ENCODE measurements at regions not wholly inside any gene's neighbourhood (a gene's known extent, or its start where the extent isn't known, plus 50 kb on each side); places are given as distances from the start of the nearest gene placed in this dataset.
"Not testable (repeated sequence)": the region's sequence is repeated elsewhere in the genome, so short reads cannot be mapped to it uniquely, and the experiment has no call there.

DNA sequence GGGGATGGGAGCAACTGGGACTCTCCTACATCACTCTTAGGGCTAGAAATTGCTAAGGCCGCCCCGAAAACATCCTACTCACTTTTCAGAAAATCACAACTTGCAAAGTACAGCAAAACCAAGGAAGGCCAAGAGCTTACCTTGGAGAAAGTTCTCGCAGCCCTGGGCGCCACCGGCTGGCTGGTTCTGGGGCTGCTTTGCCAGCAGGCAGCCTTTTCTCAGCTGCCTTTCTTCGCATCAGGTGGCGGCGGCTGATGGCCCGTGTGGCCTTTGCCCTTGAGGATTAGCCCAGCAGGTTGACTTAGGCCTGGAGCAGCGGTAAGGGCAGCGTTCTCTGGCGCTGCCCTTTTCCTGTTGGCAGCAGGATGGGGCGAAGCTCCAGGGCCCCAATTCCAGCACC lies 77.3 kb upstream of the THOC3 start:
- not testable (repeated sequence) for DNase-seq (ENCODE audit: low read depth); H3K4me3 ChIP-seq (ENCODE audit: low read depth, low read length)

DNA sequence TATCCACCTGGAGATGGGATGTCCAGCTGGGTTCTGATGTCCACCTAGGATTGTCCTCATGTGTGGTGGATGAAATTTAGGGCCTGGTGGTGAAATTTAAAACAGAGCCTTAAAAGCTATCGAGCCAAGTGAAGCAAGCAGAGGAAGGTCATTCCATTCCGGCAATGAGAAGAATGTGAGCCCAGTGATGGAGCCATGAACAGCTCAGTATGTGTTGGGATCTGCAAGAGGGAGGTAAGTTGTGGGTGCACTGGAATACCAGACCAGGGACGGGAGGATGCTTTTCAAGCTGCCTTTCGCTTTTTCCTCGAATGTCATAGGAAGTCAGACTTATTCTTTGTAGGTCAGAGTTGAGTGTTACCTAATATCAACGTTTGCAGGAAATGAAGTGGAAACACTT lies 80.6 kb upstream of the THOC3 start:
- DNase-seq (ENCODE audit: low read depth); H3K4me3 ChIP-seq (ENCODE audit: low read depth, low read length): not testable (repeated sequence)

- not testable (repeated sequence) for H3K4me3 ChIP-seq (ENCODE audit: low read depth, low read length); DNase-seq (ENCODE audit: low read depth)
These were observed 92.6 kb upstream of the THOC3 start for GRCh38 chr5:176060472-176061268.

DNA sequence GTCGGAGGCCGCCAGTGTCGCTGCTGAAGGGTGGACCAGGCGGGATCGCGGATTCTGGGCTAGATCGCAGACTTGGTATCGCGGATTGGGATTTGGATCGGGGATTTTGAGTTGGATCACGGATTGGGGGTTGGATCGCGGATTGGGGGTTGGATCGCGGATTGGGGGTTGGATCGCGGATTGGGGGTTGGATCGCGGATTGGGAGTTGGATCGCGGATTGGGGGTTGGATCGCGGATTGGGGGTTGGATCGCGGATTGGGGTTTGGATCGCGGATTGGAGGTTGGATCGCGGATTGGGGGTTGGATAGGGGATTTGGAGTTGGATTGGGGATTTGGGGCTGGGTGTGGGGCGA lies 93.1 kb upstream of the THOC3 start:
- not testable (repeated sequence) for DNase-seq (ENCODE audit: low read depth); H3K4me3 ChIP-seq (ENCODE audit: low read depth, low read length)

DNA sequence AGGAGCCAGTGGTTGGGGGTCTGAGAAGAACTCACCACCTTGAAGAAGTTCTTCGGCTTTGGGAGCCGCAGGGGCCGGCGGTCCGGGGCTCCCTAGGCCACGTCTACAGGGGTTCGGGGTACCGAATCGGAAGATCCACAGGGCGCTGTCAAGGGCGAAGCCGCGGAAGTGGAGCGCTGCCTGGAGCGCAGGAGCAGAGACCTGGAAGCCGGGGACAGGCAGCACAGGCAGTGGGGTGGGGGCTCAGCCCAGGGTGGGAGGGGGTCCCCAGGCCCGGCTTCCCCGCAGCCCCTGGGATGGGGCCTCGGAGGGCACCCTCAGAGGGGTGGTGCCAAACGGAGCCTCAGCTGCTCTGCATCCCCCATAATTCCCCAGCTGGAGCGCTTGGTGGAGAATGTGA lies 93.5 kb upstream of the THOC3 start:
- not testable (repeated sequence) for H3K4me3 ChIP-seq (ENCODE audit: low read depth, low read length); DNase-seq (ENCODE audit: low read depth)

GRCh38 chr5:176066262-176066945 lies 98.3 kb upstream of the THOC3 start:
- not testable (repeated sequence) for H3K4me3 ChIP-seq (ENCODE audit: low read depth, low read length); DNase-seq (ENCODE audit: low read depth)

DNA sequence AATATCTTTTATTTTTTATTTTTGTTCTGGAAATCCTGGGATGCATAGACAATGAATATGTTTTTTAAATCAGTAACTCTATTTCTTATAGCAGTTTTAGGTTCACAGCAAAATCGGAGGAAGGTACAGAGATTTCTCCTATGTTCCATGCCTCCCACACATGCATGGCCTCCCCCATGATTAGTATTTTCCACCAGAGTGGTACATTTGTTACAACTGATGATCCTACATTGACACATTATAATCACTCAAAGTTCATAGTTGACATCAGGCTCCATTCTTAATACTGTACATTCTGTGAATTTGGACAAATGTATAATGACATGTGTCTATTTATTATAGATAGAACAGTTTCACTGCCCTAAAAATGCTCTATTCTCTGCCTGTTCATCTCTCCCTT lies 99.0 kb upstream of the THOC3 start:
- H3K4me3 ChIP-seq (ENCODE audit: low read depth, low read length); DNase-seq (ENCODE audit: low read depth): not testable (repeated sequence)

DNA sequence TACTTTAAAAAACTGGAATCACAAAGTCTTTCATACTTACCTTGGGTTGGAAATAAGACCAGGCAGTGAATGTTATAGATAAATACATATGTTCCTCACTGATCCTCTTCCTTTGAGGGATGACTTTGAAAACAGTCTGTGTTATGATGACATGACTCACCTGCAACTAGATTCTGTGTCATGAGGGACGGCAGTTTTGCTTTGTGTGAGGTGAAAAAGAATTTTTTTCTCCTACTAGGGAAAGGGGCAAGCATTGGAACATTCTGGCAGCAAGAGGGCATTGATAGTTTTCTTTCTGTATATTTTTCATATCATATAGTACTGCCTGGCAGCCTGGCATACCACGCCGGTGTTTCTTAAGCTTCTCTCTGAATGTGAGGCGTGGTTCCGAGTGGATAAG lies 99.8 kb upstream of the THOC3 start:
- not testable (repeated sequence) for H3K4me3 ChIP-seq (ENCODE audit: low read depth, low read length); DNase-seq (ENCODE audit: low read depth)

DNA sequence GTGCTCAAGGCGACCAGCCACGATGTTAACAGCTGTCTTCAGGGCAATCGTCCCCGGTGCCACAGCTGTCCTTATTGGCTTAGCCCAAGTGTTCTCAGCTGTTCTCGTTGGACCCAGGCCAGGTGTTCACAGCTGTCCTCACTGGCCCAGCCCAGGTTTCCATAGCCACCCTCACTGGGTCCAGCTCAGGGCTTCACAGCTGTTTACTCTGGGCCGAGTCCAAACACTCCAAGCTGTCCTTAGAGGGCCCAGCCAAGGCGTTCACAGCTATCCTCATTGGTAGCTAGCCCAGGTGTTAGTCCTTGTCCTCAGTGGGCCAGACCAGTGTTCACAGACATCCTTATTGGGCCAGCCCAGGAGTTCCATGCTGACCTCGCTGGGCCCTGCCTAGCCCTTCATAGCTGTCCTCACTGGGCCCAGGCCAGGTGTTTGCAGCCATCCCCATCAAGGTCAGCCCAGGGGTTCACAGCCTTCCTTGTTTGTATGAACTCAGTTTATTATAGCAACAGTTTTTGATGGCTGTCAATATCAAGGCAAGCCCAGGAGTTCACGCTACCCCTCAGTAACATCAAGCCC lies 106.0 kb upstream of the THOC3 start:
- not testable (repeated sequence) for H3K4me3 ChIP-seq (ENCODE audit: low read depth, low read length); DNase-seq (ENCODE audit: low read depth)

DNA sequence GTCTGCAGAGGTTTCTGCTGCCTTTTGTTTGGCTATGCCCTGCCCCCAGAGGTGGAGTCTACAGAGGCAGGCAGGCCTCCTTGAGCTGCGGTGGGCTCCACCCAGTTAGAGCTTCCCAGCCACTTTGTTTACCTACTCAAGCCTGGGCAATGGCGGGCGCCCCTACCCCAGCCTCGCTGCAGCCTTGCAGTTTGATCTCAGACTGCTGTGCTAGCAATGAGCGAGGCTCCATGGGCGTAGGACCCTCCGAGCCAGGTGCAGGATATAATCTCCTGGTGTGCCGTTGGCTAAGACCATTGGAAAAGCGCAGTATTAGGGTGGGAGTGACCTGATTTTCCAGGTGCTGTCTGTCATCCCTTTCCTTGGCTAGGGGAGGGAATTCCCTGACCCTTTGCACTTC lies 115.6 kb upstream of the THOC3 start:
- not testable (repeated sequence) for DNase-seq (ENCODE audit: low read depth)

DNA sequence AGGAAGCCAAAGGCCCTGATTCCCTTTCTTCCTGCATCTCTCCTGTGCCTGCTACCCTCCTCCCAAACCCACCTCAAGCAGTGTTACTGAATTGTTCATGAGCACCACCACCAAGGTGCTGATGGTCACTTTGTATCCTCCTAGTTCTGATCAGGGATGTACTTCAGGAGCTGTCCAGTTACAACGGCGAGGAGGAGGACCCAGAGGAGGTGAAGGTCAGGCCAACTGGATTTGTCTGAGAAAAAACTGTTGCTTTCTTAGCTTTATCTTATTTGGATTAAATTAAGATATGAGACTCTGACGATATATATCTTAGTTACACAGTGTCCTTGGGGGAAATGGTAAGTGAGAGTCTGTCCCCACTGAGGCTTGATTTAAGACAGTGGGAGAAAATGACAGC lies 135.0 kb upstream of the THOC3 start:
- not testable (repeated sequence) for H3K4me3 ChIP-seq (ENCODE audit: low read depth, low read length); DNase-seq (ENCODE audit: low read depth)

More for the DNA sequence above, 115.6 kb upstream of the THOC3 start:
- not testable (repeated sequence) for H3K4me3 ChIP-seq (ENCODE audit: low read depth, low read length)

DNA sequence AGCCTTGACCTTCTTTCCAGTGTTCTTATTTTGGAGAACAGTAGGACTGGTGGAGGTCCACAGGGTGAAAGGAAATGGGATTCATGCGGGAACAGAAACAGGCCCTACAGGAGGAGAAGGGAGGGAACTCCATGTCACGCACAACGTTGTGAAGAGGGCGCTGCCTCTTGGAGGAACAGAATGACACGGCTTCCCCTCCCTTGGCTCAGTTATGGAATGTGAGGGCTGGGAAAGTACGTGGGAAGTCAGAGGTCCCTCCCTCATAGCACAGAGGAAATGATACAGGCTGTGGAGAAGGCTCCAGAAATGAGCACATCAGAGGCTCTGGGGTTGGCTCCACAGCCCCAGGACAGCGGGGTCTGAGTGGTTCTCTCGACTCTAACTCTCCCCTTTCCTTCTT lies 125.3 kb upstream of the SIMC1 start:
- not testable (repeated sequence) for DNase-seq (ENCODE audit: low read depth); H3K4me3 ChIP-seq (ENCODE audit: low read depth, low read length)

GRCh38 chr5:176113673-176114335 lies 124.4 kb upstream of the SIMC1 start:
- not testable (repeated sequence) for DNase-seq (ENCODE audit: low read depth); H3K4me3 ChIP-seq (ENCODE audit: low read depth, low read length)

GRCh38 chr5:176114825-176115224 lies 123.4 kb upstream of the SIMC1 start:
- not testable (repeated sequence) for H3K4me3 ChIP-seq (ENCODE audit: low read depth, low read length); DNase-seq (ENCODE audit: low read depth)

DNA sequence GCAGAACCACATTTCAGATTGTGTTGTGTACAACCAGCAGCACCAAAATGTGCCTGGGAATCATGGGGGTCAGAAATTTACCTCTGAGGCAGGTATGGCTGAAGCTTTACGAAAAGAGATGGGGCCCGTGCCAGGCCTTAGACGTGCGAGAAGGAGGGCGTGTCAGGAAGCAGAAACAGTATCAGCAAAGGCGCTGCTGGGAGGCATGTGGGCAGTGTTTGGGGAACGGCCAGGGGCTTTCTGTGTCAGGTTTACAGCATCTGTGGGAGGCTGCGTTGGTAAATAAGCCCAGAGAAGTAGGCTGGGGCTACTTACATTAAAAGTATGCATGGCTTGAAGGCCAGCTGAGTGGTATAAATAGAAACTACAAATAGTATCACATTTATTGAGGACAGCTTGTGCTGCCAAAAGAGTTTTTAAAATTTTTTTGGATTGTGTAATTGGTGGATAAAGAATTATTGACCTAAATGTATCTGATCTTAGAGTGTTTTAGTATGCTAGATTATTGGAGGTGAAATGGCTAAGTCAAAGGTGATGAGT lies 120.5 kb upstream of the SIMC1 start:
- not testable (repeated sequence) for DNase-seq (ENCODE audit: low read depth); H3K4me3 ChIP-seq (ENCODE audit: low read depth, low read length)

DNA sequence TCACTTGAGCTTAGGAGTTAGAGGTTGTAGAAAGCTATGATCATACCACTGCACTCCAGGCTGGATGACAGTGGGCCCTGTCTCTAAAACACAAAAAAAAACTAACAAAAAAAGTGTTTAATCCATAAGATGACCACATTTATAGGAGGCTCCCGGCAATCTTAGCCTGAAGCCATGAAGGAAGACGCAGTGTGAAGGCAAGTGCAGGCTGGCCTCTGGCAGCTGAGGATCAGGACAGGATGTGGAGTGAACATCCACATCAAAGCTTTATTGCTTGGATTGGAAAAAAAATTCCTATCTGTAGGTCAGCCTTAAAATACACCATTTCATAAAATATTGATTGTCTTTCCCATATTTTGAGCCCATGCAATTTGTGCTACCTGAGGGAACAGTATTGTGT lies 115.9 kb upstream of the SIMC1 start:
- not testable (repeated sequence) for DNase-seq (ENCODE audit: low read depth); H3K4me3 ChIP-seq (ENCODE audit: low read depth, low read length)

GRCh38 chr5:176124120-176124519 lies 114.1 kb upstream of the SIMC1 start:
- not testable (repeated sequence) for DNase-seq (ENCODE audit: low read depth); H3K4me3 ChIP-seq (ENCODE audit: low read depth, low read length)

All from fibroblast of the aortic adventitia (primary cell).